CD4-positive, alpha-beta T cell treated with Interleukin-12 subunit alpha and Interleukin-12 subunit beta, for 1 hour (primary cell): ENCODE measurements at regions not wholly inside any gene's neighbourhood (a gene's known extent, or its start where the extent isn't known, plus 50 kb on each side); places are given as distances from the start of the nearest gene placed in this dataset.

Experiments used
- DNase-seq: peaks from one replicate; pipeline ENCODE4 v3.0.0-alpha.2; 2020

DNA sequence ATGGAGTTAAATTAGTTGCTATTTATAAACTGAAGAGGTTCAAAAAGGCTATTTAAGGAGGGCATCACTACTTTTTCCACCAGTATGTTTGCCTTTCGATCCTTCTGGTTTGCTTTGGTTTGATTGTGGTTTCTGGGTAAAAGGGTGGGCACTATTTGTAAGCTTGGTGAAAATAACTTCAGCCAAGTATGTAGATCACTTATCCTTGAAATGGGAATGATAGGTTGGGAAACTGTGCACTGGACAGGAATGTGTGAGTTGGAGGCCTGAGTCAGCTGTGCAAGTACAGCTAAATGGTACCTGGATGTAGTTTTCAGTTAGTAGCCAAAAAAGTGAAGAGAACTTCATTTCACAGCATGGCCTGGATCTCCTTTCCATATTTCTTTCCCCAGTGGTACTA is 466.2 kb downstream of the ENC1 start:
- no peak for DNase-seq

DNA sequence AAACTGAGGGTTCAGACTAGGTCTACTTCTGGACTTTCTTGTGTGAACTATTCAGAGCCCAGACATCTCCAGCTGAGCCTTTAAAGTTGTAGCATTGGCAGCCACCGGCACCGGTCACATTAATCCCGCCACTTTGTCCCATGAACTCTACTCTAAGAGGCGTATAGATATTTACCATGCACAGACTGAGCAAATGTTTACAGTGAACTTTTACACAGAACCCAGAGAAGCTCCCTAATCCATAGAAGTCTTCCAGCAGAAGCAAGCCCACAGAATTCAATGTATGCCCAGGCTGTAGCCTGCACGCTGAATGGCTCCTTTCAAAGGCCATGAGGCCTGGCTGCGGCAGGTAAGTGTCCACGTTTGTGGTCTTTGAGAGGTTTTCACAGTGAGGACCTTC is 466.9 kb downstream of the ENC1 start:
- no peak for DNase-seq

DNA sequence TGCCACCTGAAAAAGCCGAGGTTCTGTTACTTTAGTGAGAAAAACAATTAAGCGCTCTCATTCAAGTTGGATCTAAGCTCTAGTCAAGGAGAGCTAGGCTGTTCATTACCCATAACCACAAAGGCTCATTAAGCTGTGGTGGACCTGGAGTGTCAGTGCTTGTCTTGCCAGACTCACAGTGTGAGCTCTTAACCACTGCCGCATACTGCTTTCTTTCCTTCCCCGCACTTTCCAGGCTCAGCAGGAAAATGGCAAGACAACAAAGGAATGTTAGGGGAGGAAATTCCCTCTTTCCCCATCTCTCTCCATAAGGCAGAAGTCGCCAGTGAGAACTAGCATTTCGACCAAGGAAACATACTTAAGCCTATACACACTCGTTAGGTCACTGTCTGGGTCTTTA is 467.3 kb downstream of the ENC1 start:
- no peak for DNase-seq

DNA sequence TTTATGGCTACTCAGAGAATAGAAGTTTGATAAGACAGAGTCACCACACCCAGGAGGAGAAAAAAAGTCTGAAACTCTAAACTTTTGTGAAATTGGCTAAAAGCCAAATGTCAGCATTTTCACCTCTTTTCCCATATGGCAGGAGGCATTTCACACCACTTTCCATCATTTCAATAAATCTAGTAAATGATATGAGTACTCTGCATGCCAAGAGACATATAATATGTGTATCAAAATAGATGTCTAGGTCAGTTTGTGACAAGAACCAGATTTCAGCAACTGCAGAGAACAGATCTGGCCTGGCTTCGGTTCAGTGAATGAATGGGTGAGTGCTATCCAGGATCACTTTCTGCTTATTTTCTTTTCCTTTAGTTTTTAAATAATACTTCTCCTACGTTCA is 470.8 kb downstream of the ENC1 start:
- no peak for DNase-seq

DNA sequence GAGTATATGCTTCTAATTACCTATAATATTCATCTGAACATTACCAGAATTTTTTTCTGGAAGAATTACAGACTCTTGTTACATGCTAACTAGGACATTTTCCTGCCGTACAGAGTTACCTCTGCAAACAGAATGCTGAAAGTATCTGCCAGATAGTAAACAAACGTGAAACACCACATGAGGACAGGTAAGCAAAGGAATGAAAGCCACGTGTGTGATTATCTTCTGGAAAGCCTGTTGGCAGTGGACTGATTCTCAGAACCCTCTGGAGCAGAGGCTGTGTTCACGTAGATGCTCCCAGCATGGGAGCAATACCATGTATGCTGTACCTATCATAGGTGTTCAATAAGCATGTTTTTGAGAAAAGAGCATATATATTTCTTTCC is 472.6 kb downstream of the ENC1 start:
- no peak for DNase-seq

DNA sequence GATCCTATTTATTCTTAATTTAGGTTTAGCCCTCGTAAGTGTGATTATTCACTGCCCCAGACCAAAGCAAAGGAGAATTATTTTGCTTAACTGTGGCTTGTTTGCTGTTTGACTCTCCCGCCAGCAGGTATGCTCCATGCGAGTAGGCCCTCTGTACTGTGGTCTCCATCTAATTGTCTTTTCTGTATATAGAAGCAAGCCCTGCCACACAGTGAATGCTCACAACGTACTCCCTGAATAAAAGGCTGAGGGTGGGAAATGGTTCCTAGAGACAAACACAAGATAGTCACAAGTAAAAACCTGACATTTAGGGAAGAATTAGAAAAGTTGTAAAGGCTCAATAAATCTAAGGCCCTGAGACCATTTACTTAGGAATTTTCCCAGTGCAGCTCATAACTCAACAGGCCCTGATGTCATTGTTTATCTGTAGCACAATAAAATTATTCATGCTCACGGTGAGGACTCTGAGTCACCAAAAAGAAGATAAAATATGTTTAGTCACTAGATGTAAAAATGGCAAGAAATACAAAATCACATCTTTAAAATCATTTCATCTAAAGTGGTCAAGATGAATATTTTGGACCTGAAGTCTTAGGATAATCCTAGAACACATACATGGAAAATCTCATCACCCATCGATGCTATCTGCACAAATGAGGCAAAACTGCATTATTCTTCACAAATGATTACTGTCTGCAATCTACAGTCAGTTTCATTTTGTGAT is 473.2 kb downstream of the ENC1 start:
- DNase-seq: no peak

DNA sequence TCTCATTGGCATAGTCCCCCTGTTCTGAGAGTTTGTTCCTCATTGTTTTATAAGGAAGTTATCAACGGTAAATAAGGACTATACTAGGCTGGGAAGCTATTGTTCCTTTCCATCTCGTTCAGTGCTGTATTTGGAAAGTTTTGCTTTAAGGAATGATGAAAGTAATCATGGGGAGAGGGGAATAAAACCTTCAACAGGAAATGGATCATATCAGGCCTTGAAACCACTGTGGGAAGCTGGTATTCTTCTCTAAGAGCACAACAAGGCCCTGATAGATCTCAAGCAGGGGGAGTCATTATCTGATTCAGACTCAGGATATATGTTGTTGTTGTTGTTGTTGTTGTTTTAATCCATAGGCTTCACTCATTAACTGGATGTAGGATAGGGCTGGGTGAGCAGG is 474.5 kb downstream of the ENC1 start:
- DNase-seq: no peak

DNA sequence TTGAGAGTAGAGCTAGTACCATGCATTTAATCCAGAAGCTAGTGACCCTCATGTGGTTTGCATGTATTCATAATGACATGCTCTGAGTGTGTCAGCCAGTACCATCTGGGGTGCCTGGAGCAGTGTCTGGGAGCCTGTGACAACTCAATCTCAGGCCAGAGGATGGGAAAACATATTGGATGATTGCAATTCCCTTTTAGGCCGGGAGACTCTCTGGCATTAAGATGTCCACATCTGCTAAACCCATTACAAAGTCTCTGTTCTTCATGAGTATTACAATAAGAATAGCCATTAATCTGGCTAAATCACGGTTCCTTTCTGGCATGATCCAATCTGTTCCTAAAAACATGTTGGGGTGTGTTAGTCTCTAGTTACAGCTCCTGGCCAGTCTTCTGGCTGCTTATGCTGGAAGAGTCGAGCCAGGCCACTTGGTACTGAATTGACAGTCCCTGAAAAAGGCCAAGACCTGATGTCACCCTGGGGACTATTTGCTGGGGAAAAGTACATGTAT is 475.7 kb downstream of the ENC1 start:
- no peak for DNase-seq

DNA sequence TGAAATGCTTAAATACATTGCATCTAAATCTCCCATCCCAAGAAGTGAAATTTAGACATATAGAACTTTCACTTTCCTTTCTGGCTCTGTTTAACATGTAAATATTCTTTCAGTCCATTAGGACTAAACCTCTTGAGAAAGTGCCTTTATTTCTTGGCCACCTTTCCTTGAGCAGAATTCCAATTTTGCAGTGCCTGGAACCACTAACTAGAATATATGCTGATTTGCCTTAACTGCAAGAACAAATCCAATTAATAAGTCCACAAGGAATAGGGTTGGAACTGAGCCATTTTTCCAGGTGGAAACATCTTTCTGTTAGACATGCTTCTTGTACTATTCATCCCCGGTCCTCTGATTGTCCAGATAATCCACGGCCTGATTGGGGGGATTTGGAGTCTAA is 478.0 kb downstream of the ENC1 start:
- no peak for DNase-seq

DNA sequence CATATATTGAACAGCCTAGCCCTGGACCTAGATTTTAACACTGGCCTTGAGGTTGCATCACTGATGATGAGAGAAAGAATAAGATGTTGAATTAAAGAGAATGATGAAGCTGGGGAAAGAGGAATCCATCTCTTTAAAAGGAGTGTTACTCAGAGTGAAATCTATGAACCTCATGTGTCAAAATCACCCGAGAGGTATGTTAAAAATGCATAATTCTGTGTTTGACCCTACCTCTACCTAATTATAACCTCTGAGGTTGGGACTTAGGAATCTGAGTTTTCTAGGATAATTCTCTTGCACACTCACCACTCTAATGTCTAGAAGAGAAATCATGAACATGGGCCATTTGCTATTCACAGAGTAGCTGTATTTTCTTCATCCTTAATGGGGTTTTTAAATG is 479.4 kb downstream of the ENC1 start:
- DNase-seq: no peak

DNA sequence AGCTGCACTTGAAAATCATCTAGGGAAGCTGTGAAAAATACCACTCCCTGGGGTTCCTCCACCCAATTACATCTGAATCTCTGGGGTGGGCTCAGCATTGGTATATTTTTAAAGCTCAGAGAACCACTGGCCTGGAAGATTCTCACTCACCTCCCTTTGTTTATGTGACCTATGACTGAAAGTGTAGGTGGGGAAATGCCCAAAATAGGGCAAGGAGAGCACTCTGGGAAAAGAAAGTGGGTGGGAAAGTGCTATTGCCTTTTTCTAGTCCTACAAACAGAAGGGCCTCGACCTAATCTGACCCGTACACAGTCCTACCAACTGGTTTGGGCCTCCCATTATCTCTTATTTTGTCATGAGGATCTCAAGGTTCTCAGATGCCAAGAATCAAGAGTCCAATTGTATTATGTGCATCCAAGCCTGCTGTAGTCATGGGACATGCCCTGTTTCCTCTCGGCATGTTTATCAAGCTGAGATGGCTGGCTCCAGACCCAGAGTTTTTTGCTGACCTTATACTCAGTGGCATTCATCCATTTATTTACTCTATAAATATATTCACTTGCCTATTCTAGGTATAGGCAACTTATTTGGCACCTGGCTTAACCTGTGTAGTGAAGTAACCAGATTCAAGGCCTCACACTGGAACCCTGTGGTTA is 483.7 kb downstream of the ENC1 start:
- DNase-seq: no peak

DNA sequence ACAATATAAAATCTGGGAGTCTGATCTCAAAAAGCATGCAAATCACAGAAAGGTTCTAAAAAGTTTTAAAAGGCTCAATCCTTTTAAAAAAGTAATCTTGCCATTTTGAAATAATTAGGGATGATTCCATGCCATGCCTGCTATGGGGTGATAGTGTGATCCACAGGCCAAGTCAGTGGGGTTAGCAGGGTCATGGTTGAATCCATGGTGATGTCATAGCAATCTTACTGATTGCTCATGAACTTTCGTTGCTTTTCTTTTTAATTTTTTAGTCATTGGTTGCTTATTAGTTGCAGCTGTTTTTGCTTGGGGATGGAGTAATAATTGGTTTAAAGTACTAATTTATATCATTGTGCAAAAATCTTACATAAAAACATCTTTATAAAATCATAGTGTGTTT is 485.0 kb downstream of the ENC1 start:
- no peak for DNase-seq

DNA sequence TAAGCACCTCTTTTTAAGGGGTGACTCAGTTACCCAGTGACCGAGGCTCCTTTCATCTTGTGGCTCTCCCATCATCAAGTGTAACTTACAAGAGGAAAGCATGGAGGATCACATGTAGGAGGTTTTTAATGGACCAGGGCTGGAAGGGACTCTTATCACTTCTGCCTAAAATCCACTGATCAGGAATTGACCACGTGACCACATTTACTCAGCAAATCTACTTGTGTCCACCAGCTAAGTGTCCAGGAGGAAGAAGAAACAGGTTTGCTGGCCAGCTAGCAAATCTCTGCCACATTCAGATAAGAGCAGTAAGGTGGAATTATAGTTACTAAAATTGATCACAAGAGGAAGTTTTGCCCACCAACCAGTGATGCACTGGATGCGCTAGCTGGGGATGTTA is 486.0 kb downstream of the ENC1 start:
- no peak for DNase-seq

DNA sequence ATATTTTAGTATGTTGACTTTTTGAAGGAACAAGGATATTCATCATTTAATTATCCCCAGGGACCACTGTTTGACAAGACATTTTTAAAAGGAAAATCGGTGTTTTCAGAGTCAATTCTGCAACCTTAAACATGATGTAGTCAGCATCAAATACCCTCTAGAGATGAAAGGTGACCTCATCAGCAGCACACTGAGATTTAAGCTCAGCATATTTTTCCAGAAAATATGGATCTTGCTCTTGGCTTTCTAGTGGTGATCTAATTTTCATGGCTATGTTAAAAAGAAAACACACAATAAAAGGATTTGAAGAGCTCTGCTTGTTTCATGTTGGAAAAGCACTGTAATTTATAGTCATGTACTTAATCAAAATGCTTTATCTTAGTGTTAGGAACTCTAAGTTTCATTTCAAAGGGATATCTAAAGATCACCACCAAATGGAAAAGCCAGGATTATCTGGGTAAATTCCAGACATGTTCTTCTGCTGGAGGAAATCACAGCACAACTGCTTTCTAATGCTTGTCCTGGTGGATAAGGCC is 487.2 kb downstream of the ENC1 start:
- DNase-seq: no peak

DNA sequence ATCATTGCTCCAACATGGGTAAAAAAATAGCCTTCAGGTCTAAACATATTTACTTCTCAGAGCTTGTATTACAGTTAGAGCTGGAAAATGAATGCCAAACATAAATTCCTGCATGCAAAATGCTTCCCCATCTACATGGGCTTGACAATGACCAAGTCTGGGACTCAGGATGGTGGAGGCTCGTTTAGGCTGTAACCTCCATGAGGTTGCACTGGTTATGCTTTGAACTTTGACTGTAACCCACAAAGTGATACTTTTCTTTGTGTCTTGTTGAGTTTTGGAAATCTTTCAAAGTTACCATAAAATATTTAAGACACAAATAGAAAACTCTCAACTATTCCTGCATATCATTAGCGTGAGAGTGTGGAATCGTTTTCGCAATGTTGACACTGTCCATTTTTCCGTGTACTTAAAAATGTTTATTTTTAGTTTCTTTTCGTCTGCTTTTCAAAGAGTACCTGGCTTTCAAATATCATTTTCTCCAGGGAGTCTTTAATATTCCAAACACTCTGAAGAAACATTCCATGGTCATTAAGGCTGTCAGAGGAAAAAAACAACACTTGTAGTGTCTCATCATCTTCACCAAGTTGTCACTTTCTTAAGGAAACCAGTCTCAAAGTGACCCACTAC is 487.8 kb downstream of the ENC1 start:
- DNase-seq: no peak

DNA sequence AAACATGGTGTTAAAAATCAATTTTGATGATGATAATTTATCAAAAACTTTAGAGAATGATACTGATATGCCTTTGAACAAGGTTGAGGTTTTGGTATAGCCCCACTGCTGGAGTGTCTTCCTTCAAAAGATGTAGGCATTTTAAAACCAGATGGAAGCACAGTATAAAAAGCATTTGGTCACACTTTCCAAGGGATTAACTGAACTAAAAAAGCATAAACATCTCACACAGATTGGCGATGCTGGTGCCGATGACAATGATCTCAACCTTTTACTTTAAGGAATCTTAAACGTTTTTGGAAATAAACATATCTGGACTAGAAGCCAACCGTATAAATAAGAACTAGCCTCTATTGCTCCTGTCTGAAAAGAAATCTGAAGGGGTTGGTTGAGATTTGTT is 488.4 kb downstream of the ENC1 start:
- DNase-seq: no peak

DNA sequence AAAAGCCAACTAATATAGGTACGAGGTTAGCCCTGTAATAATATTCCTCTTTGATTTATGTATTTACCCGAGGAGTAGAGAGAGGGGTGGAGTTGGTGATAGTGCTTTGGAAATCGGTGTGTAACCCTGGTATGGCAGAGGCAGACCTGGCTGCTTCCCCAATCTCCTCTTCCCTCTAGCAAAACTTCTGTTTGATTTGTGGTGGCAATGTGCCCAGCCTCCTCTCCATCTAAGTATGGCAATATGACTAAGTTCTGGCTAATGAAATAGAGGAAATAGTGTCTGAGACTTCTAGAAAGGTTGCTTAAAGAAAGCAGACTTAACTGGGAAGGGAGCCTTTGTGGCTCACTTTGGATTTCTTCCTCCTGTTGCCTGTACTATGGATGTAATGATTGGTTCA is 491.1 kb downstream of the ENC1 start:
- no peak for DNase-seq

DNA sequence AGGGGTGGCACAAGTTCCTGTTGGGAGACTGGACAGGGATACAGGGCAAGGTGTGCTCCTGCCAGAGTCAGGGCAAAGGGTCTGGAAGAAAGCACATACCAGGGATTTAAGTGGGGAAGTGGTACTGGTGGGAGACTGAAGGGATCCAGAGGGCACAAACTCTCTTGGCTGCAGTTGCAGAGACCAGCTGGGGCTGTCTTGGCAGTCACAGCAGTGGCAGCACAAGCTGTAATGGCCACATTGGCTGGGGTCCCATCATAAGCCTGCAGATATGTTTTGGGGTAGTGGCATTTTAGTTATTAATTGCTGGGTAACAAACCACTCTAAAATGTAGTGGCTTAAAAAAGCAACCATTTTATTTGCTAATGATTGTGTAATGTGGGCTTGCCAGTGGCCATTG is 492.2 kb downstream of the ENC1 start:
- no peak for DNase-seq

DNA sequence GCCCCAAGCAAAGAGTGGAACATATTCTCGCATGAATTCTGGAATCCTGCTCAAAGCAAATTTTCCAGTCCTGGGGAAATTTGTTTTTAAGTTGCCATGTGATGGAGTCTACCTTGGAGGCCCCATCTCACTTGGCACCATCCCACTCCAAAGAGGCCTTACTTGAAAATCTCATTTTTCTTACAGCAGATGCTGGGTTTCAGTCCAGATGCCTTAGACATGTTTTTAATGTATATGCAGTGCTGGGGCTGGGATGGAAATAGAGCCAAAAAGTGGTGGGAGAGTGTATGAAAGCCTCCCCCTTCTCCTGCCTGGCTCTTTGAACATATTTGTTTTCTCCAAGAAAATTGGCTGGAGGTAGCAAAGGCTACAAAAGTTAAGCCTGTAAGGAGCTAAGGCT is 493.7 kb downstream of the ENC1 start:
- DNase-seq: no peak

DNA sequence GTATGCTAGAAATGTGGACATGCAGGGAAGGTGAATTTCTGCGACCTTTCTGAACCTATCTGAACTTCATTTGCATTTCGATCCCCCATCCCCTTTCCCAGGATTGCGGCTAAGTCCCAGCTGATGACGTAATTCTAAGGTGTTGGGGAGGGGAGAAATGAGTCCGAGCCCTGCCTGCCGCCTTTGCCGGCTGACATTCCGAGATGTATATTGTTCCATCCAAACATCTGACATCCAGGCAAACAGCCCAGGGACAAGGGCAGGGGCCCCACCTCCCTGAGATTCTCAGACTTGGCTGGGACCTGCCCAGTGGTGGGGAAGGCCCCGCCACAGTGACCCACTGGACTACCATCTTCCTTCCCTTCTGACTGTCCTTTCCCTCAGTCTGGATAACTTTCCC is 494.6 kb downstream of the ENC1 start:
- DNase-seq: no peak

DNA sequence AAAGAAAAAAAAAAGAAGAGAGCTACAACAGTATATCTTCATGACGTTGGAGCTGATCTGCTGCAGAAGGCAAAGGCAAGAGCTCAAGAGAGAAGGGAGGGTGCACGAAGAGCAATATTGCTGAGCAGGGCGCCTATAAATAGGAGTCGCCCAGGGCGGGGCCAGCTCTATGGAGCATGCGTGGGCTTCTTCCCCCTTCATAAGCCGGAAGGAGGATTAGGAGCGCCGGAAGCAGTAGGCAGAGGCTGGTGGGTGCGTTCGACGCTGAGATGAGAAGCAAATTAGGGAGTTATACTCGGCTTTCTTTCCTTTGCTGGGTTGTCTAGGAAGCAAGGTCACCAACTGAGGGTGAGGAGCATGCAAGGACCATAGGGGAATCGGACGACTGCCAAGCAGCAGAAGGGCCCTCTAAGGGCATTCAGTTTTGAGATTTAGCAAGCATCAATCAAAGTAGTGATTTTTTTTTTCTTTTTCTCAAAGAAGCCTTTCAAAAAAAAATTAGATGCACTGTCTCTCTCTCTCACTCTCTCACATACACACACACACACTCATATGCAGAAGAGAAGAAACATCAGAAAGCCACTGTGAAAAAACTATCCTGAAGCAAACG is 496.7 kb downstream of the ENC1 start:
- DNase-seq: no peak

DNA sequence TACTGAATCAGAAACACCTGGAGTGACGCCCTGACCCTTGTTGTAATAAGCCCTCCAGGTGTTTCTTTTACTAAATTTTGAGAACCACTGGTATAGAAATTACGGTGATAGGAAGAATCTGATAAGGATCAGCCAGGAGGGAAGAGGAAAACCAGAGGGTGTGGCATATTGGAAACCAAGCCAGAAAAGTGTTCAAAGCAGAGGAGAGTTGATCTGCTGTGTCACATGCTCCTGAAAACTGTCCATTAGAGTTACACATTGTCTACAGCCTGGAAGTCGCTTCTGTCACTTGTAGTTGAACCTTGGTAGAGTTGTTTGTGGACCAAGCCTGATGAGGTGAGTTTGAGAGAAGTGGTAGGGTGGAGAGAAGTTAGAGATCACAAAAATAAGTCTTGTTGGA is 497.4 kb downstream of the ENC1 start:
- no peak for DNase-seq

DNA sequence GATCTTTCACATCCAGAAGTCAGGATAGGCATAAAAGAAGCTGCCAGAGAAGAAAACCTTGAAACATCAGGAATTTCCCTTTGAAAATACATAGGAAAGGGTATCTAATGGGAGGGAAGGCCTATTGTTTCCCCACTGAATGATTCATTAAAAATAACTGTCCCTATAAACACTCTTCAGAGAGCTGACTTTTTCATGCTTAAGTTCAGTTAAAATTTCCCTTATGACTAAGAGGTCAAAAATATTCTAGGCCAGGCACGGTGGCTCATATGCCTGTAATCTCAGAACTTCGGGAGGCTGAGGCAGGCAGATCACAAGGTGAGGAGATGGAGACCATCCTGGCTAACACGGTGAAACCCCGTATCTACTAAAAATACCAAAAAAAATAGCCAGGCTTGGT is 499.5 kb downstream of the ENC1 start:
- no peak for DNase-seq

DNA sequence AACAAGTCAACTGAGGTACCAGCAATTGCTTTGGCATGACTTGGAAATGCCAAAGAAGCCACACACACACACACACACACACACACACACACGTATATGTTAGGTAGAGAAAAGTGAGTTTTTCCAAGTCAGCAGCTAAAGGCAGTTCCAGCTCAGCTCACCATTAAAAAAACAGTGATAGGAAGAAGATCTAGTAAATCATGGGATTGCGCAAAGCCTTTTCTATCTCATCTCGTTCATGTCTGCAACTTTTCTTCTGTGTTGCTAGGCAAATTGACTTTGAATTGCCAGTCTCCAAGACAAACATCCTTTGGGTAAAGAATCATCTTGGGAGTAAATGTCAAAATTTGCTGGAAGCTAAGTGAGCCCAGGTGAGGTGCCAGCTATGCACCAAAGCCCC is 500.1 kb downstream of the ENC1 start:
- DNase-seq: no peak
